ENCODE measurements at regions not wholly inside any gene's neighbourhood (a gene's known extent, or its start where the extent isn't known, plus 50 kb on each side); places are given as distances from the start of the nearest gene placed in this dataset.

DNA sequence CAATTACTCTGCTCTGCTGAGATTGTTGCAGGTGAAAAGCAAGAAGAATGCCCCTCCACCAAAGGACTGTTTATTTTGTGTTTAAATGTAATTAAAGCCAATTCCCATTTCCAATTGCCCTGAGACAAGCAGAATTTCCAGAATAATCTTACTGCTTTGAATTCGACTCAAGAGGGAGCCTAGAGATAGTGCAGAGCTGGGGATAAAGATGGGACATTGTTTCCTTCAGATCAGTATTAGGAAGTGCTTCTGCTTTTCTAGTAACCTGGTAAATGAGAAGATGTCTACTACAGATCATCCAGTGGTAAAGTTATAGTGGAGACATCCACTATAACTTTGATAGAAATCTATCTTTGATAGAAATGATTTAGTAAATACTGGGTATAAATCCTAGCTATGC is 326.9 kb downstream of the UBE3D start:
- DNase-seq (ENCODE audit: low read depth): no peak

DNA sequence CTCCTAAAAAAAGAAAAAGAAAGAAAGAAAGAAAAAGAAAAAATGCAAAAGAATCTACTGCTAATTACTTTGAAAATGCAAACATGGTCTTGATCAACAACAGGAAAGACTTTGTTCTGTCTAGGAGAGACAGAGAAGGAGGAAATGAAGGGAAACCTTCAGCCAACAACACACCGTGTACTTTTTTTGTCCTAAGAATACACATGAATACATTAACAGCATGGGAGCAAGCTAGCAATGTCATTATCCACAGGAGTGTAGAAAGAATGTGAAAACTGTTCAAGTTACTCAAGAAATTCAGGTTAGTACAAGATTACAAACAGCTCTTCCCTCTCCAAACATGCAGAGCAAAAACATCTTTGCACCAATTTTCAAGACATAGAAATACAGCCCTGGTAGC is 326.3 kb downstream of the UBE3D start:
- DNase-seq (ENCODE audit: low read depth): no peak

DNA sequence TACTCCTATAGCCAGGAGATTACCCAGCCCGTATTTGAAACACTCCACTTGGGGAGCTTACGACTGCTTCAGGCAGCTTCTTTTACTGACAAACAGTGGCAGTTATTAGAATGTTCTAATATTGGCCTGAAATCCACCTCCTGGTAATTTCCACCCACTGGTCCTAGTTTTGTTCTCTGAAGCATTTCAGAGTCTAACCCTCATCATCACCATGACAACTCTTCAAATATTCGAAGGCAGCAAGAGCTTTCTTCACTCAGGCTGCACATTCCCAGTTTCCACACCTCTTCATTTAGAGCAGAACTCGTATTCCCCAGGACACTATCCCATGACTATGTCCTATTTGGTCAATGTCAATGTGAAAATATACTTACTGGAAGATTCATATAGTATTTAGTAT is 325.6 kb downstream of the UBE3D start:
- no peak for DNase-seq (ENCODE audit: low read depth)

DNA sequence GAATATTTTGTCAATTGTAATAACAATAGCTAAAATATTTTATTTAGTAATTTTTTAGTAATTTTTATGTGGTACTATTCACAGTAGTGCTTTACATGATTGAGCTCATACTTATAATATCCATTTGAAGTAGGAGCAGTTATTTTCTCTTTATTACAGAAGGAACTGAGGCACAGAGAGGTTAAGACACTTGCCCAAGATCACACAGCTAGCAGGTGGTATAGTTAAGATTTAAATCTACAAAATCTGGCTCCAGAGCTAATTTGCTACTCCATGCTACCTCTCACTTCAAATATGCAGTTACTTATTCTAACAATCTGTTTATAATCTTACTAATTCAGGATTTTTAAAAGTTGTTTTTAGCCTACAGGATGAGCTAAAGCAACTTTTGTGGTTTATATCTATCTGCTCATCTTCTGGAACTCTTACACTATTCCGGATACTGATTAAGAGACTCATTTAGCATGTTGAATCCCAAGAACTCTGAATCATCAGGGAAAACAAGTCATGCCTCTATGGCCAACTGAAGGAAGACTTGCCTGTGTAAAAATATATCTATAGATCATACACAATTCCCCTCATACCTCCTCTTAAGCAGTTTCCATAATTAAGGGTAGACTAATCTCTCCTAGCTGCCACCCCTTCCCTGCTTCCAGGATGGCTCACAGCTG is 324.2 kb downstream of the UBE3D start:
- no peak for DNase-seq (ENCODE audit: low read depth)

DNA sequence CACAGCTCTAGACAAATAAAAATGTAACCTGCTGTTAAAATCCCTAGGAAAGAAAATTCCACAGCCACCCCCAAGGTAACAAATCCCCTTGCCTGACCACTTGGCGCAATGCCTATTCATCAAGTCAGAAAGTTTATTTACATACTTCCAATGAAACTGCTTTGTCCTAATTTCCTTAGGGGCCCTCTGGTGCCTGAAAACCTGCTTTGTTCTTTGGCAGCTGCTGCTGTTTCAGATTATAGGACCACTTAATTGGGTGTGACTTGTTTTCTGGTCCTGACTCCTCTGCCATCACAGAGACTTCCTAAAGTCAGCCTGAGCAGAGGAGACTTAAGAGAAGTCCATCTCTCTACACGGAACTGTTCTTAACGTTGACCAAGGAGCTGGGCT is 323.6 kb downstream of the UBE3D start:
- no peak for DNase-seq (ENCODE audit: low read depth)

DNA sequence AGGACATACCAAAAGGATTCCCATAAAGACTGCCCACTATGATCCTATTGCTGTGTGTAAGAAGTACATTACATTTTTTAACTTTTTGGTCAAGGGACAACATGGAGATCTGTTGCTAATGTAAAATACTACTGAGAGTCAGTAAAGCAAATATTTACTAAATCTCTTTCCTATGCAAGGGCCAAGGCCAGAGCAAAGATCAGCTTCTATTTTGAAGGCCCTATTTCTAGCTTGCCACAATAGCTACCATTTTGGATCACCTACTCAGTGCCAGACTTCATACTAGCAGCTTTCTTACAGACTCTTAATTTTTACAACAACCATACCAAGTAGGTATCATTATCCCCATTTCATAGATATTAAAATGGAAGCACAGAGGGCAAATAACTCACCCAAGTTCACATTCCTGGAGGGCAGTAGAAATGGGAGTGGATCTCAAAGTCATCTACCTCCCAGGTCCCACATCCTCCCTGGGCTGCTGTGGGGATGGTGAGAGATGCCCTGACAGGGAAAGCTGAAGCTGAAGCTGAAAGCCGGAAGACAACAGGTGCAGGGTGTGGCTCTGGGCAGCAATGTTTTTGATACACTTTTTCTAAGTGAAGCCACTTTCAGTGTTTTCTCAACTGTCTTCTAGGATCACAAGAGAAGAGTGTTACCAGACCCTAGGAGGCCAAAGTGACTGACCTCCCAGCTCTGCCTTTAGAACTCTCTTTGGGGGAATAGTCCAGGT is 321.2 kb downstream of the UBE3D start:
- DNase-seq (ENCODE audit: low read depth): no peak

DNA sequence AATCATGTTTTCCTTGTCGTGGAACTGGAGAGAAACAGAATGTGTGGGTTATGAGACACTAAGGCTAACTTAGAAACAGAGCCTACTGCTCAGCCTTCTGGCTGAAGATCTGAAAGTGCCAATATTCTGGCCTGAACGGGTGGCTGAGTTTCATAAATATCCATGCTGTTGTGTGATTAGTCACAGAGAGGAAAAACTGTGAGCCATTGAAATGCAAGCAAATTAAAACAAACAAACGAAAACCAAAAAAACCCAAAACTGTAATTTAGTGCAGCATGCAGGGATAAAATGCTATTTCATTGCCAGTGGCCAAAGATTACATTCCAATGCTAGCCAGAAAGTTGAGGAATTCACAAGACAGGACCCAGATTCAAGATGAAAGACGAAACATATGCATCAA is 315.1 kb downstream of the UBE3D start:
- peak; percentile 88 for DNase-seq (ENCODE audit: low read depth)

DNA sequence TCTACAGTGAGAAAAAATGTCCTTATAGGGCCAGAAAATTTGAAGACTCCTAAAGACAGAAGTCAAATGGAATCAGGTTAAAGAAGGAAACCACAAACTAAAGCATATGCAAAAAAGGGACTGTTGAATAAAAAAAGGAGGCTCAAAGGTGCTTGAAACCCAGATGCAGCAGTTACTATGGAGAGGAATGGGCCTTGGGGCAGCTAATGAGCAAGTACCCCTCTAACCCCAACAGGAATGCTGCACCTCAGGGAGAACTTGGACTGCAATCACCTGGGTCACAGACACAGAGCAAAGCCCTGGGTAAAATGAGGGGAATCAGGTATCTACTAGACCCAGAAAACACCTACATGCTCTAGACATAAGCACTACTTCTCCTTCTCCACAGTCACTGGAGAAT is 313.9 kb downstream of the UBE3D start:
- no peak for DNase-seq (ENCODE audit: low read depth)

DNA sequence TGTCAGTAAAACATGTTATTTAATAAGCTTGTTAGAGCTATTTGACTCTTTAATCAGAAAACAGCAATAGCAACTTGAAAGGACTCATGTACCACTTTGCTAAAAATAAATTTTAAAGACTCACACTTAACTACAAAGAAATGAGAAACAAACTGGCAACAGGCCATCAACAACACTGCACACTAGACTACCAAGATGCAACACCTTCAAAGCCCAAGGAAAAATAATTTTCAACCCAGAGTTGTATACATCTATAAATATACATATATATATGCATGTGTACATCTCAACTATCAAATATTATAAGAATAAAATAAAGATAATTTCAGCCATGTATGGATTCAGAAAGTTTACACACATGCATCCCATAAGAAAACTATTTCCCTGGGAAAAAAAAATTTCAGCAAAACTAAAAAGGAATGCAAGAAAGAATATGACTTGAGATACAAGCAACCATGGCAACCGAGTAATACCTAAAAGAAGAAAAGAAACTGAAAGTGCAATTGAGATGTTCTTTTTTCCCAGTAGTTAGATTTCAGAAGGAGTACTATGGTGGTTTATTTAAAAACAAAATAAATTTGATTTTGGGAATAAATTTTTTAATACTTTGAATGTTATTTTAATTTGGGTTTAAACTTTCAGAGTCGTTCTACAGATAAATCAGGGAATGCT is 303.8 kb downstream of the UBE3D start:
- DNase-seq (ENCODE audit: low read depth): no peak

DNA sequence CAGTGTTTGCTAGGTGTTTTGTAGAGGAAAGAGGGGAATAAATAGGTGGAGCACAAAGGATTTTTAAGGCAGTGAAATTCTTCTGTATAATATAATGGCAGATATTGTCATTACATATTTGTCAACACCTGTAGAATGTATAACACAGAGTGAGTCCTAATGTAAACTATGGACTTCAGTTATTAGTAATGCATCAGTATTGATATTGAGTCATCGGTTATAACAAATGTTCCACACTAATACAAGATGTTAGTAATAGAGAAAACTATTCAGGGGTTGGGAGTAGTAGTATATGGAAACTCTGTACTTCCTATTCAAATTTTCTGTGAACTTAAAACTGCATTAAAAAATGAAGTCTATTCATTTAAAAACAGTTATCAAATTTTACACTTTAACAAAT is 299.2 kb downstream of the UBE3D start:
- no peak for DNase-seq (ENCODE audit: low read depth)

DNA sequence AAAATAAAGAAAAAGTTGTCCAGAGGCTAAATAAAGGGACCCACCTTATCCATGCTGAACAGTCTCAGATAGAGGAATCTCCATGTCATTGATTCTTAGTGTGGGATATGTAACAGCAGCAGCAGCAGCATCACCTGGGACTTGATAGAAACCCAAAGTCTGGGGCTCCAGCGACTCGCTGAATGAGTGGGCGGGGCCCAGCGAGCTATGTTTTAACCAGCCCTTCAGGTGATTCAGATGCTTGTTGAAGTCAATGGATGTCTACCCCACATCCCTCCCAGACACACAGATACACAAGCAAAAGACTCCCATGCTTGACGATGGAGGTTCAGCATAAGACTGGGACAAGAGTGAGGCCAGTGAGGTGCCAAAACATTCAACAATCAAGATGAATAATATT is 298.6 kb downstream of the UBE3D start:
- no peak for DNase-seq (ENCODE audit: low read depth)

DNA sequence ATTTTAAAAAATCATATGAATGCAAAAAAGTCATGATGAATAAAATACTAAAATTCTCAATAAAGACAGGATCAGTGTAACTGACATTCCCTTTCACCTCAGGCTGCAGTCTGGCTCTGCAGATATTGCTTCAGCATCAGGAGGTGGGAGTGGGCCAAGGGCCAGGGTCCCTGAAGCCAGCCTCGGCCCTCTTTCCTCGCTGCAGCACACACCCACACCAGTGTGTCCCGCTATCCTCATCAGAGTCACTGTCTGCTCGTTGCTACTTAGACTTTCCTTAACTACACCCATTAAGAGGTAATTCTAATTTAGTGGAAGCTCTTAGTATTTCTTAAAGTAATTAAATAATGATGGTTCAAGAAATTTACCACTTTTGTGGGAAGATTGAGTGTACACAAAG is 298.2 kb downstream of the UBE3D start:
- no peak for DNase-seq (ENCODE audit: low read depth)

DNA sequence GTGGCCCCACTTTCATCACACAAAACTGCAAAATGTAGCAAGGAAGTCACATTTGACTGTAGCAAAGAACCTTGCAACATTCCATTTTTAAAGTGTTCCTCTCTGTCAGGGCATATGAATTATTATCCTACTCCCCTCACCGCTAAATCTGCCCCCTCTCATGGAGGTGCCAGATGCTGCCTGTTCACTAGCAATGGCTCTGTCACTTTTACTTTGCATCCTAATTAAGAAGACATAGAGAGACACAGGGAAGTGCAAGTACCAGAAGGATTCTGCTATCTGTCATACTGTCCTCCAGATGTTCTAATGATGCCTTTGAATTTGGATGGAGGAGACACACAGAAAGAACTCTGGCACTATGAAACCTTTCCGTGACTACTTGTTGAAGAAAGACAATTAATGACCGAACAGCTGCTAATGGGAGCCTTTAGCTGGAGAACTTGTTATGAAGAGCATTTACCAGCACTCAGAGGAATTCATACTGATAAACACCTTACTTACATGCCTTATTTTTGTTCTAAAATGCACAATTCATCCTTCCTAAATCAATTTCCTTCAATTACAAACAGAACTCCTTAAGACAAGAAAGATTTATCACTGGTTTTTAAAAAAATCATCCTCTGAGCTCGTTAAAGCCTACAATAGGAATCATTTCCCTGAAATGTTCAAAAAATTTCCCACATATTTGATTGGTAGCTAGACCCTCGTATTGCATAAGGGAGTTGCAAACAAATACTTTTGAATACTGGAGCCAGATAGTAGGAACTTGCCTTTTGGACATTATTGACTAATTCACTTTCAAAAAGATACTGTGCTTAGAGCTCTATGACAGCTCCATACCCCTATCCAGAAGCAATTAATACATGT is 292.6 kb downstream of the UBE3D start:
- no peak for DNase-seq (ENCODE audit: low read depth)

DNA sequence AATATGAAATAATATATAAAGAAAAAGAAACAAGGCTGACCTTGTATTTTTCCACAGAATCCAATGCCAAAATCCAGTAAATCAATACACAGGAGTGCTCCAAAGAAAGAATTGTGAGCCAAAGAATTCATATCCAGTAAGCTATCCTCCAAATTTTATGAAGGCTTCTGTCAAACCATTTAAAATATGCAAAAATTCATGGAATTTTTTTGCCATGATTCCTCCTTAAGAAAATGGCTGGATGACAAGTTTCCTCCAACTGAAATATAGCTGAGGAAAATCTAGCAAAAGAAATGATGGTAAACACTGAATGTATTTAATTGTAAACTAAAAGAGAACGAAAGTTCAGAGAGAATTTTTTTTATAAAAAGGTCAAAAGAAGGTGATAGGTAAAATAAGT is 290.3 kb downstream of the UBE3D start:
- DNase-seq (ENCODE audit: low read depth): no peak

DNA sequence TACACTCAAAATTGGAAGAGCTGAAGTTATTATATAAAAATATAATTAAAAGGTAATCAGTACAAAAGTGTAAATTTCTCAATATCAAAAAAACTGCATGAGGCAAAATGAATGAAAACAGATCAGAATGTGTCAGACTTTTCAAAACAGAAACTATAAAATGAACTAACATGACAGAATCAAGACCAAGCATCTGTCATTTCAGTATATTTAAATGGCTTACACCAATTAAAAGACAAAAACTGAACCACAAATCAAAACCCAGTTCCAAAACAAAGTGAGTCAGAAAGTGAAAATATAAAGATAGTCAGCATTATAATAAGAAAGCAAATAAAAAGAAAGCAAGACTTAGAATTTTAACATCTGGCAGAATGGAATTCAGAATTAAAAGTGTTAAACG is 289.7 kb downstream of the UBE3D start:
- DNase-seq (ENCODE audit: low read depth): no peak

DNA sequence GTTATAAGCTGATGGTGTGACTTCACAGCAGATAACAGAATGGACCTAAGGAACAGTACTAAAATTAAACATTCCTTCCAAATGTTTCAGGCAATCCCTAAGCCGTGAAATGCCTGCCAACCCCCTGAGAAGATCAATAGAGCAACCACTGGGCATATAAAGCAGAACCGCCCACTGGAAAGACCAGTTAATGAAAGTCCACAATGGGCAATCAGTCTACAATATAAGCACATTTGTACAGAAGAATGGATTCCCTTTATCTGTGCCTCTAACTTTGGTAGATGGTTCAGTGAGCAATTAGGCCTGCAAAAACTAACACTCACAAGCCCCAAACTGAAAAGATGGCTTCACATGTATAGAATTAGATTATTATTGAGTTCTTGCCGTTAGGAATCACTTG is 286.6 kb downstream of the UBE3D start:
- no peak for DNase-seq (ENCODE audit: low read depth)

DNA sequence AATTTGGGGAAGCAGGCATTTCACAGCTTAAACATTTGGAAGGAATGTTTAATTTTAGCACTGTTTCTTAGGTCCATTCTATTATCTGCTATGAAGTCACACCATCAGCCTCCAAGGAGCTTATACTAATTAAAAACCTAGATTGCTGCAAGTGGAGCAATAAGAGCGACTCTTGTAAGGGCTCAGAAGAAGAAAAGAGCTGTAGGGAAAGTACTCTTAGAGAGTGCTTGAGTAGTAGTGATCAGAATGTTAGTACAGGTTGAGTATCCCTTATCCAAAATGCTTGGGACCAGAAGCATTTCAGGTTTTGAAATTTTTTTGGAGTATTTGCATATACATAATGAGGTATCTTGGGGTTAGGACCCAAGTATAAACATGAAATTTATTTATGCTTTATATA is 285.3 kb downstream of the UBE3D start:
- no peak for DNase-seq (ENCODE audit: low read depth)

DNA sequence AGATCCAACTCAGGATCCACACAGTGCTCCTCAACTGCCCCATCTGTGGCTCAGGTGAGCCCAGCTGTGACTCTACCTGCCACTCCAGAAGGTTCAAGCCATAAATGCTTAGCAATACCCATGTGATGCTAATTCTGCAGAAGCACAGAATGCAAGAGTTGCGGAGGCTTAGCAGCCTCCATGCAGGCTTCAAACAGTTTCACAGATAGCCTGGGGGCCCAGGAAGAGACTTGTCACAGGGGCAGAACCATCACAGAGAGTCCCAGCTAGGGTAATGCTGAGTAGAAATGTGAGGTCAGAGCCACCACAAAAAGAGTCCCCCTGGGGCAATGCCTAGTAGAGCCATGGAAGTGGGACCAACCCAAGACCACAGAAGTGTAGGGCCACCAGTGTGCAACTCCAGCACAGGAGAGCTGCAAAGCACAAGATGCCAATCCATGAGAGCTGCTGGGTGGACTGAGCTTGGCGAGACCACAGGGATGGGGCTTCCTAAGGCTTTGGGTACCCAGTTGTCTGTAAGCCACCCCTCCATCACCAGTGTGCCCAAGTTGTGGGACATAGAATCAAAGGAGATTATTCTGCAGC is 283.9 kb downstream of the UBE3D start:
- no peak for DNase-seq (ENCODE audit: low read depth)

DNA sequence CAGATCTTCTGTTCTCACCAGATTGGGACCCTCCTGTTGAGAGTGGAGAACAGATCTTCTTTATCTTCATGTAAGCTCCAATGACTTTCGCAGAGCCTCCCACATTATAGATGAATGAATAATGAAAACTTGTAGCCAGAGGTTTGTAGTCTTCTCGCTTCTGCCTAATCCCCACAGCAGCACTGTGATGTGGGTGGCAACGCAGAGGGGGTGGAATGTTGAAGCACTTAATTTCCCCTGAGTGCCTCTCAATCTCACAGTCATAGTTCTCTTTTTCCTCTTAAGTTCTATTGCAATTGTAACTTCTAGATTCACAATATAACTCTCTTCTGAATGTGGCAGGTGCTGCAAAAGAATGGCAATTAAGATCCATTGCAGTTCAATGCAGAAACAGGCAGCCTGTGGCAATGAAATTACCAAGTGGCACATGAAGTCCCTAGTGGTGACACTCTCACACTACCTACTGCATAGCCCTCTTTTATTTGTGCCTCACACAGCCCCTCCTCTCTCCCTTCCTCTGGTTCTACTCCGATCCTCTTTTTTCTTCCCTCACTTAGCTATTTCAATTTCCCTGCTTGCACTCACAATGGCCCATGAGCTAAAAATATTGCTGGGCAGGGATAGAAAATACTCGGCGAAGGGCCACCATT is 281.9 kb downstream of the UBE3D start:
- DNase-seq (ENCODE audit: low read depth): no peak

DNA sequence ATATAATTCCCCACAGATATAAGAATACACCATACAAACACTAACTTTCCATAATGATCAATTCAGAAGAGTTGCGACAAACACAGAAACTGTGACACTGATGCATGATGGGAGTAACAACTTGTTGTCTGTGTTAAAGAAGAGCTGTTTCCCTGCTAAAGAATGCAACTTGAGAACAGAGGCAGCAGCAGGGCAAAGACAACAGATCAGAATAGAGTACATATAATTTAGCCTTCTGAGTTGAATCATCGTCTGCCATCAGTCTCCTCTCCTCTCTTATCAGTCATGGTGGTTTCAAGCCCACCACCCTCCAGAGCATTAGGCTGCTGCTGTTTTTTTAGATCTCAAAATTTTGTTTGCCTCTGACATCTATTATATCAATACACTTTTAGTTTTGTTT is 280.4 kb downstream of the UBE3D start:
- no peak for DNase-seq (ENCODE audit: low read depth)

DNA sequence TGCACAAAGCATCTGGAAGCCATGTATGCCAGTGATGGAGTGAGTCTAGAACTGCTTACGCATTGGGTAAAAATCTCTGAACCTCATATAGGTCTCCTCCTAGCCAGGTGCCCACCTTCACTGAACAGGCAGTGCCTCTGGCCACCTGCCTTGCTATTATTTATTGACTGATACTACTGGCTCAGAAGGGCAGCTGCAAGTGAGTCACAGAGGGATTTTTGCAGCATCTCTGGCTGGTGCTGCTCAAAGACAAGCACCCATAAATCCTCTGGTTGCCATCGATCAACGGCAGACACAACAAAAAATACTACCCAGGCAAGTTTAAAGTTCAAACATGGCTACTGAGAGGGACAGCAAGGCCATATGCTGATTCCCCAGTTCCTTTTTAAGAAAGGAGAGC is 279.4 kb downstream of the UBE3D start:
- no peak for DNase-seq (ENCODE audit: low read depth)

DNA sequence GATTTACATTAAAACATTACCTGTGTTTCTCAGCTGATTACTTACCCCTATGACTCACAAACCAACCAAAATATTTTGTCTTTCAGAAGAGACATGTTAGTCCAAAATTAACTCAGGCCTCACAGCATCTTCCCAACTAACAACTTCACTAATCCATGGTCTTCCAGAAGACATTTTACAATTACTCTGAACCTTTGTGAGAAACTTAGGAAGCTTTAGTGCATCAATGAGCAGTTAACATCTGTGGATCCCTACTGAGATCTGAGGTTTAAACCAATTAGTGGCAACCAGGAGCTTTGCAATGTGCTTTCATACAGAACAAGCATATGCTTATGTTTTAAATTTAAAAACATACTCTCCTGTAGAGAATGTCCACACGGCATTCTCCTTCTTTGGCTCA is 269.7 kb downstream of the UBE3D start:
- DNase-seq (ENCODE audit: low read depth): no peak

All from fibroblast of gingiva (primary cell).